Fibroblast of lung (primary cell): ENCODE measurements at regions not wholly inside any gene's neighbourhood (a gene's known extent, or its start where the extent isn't known, plus 50 kb on each side); places are given as distances from the start of the nearest gene placed in this dataset.

Source experiments
- CTCF ChIP-seq, 2 donors: IDR thresholded peaks in 1 of 2; conservative IDR thresholded peaks in 1 of 2; 1 replicate in 1 of 2; 2 replicates in 1 of 2; pipeline ENCODE4 v1.5.1; 2011 to 2012; ENCODE audit warnings: low read length in 2 of 2, control low read depth in 1 of 2, inconsistent platforms in 1 of 2, low read depth in 1 of 2, mild to moderate bottlenecking in 1 of 2
- EZH2 ChIP-seq: IDR thresholded peaks from 2 replicates; pipeline ENCODE4 v1.5.1; 2012; ENCODE audit warnings: low read length, control low read depth, mild to moderate bottlenecking; ENCODE audit errors: missing control alignments

GRCh38 chr12:131599190-131600159, 111.4 kb upstream of the SFSWAP start:
- no peak for TF ChIP-seq EZH2
- TF ChIP-seq CTCF (conservative IDR thresholded peaks at IDR 0.05 in 1 of 2, IDR thresholded peaks at IDR 0.05 in 1 of 2; ENCODE audit: low read depth in 1 of 2, low read length in 2 of 2) = no peak
